ENCODE measurements at regions not wholly inside any gene's neighbourhood (a gene's known extent, or its start where the extent isn't known, plus 50 kb on each side); places are given as distances from the start of the nearest gene placed in this dataset.

DNA sequence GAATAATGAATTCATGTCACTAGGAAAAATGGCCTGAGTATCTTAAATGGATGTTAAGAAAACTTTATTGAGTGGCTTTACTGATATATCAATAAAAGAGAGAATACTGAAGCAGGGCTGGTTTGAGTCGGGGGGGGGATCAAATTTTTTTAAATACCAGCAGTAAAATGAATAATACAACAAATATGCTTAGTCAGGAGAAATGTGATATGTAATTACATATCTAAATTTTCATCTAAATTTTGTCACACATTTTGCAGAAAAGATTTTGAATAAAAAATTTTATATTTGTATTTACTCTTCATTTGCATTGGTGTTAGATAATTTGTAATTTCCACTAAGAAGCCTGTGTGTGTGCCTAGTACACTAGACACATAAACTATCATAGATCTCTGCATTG, 2300.2 kb downstream of the MRPL39 start:
- Histone ChIP-seq H3K9ac (ENCODE audit: low read depth in 1 of 2, low read length in 2 of 2) (no peak overlapping the region), H3K27me3 (ENCODE audit: control insufficient read depth in 4 of 4, insufficient read depth in 4 of 4, low read length in 3 of 4) (no peaks in the 10 kb centered on the region), H3K4me3 (ENCODE audit: low read depth in 1 of 3, low read length in 3 of 3) (no peak overlapping the region), H3K4me1 (ENCODE audit: control insufficient read depth in 4 of 4, insufficient read depth in 4 of 4, low read length in 3 of 4) (no peaks in the 10 kb centered on the region), H3K9me3 (ENCODE audit: control insufficient read depth in 4 of 4, low read length in 3 of 4) (no peaks in the 10 kb centered on the region), H3K27ac (ENCODE audit: low read depth in 1 of 2, low read length in 2 of 2) (no peak overlapping the region), H3K36me3 (ENCODE audit: control insufficient read depth in 4 of 4, insufficient read depth in 3 of 4, low read depth in 1 of 4, low read length in 3 of 4) (no peaks in the 10 kb centered on the region)
- 49% methylated on average over 1 of the region's 1 CpG for WGBS
- TF ChIP-seq EGR1 (IDR thresholded peaks at IDR 0.05; ENCODE audit: low read depth in 2 of 2) (no peak), SP1 (IDR thresholded peaks at IDR 0.05) (no peak), JUND (IDR thresholded peaks at IDR 0.05) (no peak), RAD21 (IDR thresholded peaks at IDR 0.05) (no peak), FOXA1 (IDR thresholded peaks at IDR 0.05) (no peak), HNF4G (IDR thresholded peaks at IDR 0.05) (no peak), FOXA2 (IDR thresholded peaks at IDR 0.05) (no peak), HNF4A (conservative IDR thresholded peaks at IDR 0.05) (no peak), YY1 (IDR thresholded peaks at IDR 0.05) (no peak)
- TF ChIP-seq, protein P1, sequence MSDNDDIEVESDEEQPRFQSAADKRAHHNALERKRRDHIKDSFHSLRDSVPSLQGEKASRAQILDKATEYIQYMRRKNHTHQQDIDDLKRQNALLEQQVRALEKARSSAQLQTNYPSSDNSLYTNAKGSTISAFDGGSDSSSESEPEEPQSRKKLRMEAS (IDR thresholded peaks at IDR 0.05) = no peak
- TF ChIP-seq, protein P2, sequence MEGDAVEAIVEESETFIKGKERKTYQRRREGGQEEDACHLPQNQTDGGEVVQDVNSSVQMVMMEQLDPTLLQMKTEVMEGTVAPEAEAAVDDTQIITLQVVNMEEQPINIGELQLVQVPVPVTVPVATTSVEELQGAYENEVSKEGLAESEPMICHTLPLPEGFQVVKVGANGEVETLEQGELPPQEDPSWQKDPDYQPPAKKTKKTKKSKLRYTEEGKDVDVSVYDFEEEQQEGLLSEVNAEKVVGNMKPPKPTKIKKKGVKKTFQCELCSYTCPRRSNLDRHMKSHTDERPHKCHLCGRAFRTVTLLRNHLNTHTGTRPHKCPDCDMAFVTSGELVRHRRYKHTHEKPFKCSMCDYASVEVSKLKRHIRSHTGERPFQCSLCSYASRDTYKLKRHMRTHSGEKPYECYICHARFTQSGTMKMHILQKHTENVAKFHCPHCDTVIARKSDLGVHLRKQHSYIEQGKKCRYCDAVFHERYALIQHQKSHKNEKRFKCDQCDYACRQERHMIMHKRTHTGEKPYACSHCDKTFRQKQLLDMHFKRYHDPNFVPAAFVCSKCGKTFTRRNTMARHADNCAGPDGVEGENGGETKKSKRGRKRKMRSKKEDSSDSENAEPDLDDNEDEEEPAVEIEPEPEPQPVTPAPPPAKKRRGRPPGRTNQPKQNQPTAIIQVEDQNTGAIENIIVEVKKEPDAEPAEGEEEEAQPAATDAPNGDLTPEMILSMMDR (IDR thresholded peaks at IDR 0.05; ENCODE audit: low read depth, low read length, missing input control) = no peak
- TF ChIP-seq, protein P3, sequence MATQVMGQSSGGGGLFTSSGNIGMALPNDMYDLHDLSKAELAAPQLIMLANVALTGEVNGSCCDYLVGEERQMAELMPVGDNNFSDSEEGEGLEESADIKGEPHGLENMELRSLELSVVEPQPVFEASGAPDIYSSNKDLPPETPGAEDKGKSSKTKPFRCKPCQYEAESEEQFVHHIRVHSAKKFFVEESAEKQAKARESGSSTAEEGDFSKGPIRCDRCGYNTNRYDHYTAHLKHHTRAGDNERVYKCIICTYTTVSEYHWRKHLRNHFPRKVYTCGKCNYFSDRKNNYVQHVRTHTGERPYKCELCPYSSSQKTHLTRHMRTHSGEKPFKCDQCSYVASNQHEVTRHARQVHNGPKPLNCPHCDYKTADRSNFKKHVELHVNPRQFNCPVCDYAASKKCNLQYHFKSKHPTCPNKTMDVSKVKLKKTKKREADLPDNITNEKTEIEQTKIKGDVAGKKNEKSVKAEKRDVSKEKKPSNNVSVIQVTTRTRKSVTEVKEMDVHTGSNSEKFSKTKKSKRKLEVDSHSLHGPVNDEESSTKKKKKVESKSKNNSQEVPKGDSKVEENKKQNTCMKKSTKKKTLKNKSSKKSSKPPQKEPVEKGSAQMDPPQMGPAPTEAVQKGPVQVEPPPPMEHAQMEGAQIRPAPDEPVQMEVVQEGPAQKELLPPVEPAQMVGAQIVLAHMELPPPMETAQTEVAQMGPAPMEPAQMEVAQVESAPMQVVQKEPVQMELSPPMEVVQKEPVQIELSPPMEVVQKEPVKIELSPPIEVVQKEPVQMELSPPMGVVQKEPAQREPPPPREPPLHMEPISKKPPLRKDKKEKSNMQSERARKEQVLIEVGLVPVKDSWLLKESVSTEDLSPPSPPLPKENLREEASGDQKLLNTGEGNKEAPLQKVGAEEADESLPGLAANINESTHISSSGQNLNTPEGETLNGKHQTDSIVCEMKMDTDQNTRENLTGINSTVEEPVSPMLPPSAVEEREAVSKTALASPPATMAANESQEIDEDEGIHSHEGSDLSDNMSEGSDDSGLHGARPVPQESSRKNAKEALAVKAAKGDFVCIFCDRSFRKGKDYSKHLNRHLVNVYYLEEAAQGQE (IDR thresholded peaks at IDR 0.05) = no peak
- TF ChIP-seq, protein P4, sequence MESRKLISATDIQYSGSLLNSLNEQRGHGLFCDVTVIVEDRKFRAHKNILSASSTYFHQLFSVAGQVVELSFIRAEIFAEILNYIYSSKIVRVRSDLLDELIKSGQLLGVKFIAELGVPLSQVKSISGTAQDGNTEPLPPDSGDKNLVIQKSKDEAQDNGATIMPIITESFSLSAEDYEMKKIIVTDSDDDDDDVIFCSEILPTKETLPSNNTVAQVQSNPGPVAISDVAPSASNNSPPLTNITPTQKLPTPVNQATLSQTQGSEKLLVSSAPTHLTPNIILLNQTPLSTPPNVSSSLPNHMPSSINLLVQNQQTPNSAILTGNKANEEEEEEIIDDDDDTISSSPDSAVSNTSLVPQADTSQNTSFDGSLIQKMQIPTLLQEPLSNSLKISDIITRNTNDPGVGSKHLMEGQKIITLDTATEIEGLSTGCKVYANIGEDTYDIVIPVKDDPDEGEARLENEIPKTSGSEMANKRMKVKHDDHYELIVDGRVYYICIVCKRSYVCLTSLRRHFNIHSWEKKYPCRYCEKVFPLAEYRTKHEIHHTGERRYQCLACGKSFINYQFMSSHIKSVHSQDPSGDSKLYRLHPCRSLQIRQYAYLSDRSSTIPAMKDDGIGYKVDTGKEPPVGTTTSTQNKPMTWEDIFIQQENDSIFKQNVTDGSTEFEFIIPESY (IDR thresholded peaks at IDR 0.05) = no peak
- TF ChIP-seq, protein P5, sequence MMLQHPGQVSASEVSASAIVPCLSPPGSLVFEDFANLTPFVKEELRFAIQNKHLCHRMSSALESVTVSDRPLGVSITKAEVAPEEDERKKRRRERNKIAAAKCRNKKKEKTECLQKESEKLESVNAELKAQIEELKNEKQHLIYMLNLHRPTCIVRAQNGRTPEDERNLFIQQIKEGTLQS (IDR thresholded peaks at IDR 0.05) = no peak
- no peak for DNase-seq (ENCODE audit: low spot score)

DNA sequence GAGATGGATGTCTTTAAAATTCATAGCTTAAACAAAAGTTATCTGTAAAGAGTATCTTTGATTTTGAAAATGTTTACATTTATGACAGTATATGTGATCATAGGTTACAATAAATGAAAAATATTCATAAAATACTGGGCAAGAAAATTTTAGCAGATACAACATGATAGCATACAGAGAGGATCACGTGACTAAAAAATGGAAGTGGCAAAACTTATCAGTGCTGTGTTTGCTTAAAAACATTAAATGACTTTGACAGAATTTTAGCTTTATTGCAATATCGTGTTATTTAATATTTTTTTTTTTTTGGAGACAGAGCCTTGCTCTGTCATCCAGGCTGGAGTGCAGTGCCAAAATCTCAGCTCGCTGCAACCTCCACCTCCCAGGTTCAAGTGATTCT, 2294.1 kb downstream of the NCAM2 start:
- no peak for TF ChIP-seq JUND (IDR thresholded peaks at IDR 0.05)
- TF ChIP-seq YY1 (IDR thresholded peaks at IDR 0.05) = no peak
- no peak for TF ChIP-seq EGR1 (IDR thresholded peaks at IDR 0.05; ENCODE audit: low read depth in 2 of 2)
- TF ChIP-seq GABPA (IDR thresholded peaks at IDR 0.05 in 1 of 2, conservative IDR thresholded peaks at IDR 0.05 in 1 of 2) = no peak
- WGBS = 75% methylated on average over 3 of the region's 3 CpGs

More for the DNA sequence above, 2294.1 kb downstream of the NCAM2 start:
- Histone ChIP-seq H3K9me3 (ENCODE audit: control insufficient read depth in 4 of 4, low read length in 3 of 4) (no peaks in the 10 kb centered on the region), H3K27ac (ENCODE audit: low read depth in 1 of 2, low read length in 2 of 2) (no peak overlapping the region), H3K4me1 (ENCODE audit: control insufficient read depth in 4 of 4, insufficient read depth in 4 of 4, low read length in 3 of 4) (no peaks in the 10 kb centered on the region), H3K27me3 (ENCODE audit: control insufficient read depth in 4 of 4, insufficient read depth in 4 of 4, low read length in 3 of 4) (no peaks in the 10 kb centered on the region), H3K9ac (ENCODE audit: low read depth in 1 of 2, low read length in 2 of 2) (no peak overlapping the region), H3K4me3 (ENCODE audit: low read depth in 1 of 3, low read length in 3 of 3) (no peak overlapping the region), H3K36me3 (ENCODE audit: control insufficient read depth in 4 of 4, insufficient read depth in 3 of 4, low read depth in 1 of 4, low read length in 3 of 4) (no peaks in the 10 kb centered on the region)
- no peak for DNase-seq (ENCODE audit: low spot score)
